ENCODE measurements at regions not wholly inside any gene's neighbourhood (a gene's known extent, or its start where the extent isn't known, plus 50 kb on each side); places are given as distances from the start of the nearest gene placed in this dataset.

GRCh38 chr11:92480499-92480898 is 255.9 kb downstream of the FAT3 start:
- H3K9me3 Mint-ChIP-seq (ENCODE audit: unreplicated experiment): no peaks in the 10 kb centered on the region
- intact Hi-C loops (cut with micrococcal nuclease; ENCODE audit: unreplicated experiment): no loop called here
- Histone ChIP-seq H3K9me3 (no peaks in the 10 kb centered on the region), H3K27me3 (replicated peaks; ENCODE audit: control insufficient read depth, insufficient read depth, low read length) (no peaks in the 10 kb centered on the region), H3K4me3 (ENCODE audit: low read depth, low read length) (no peak overlapping the region), H3K36me3 (ENCODE audit: control insufficient read depth, insufficient read depth, low read length) (no peaks in the 10 kb centered on the region), H3K4me1 (peaks cover 5% of the 10 kb centered on the region; the same call in 1 of the 2 replicates)
- no peaks in the 10 kb centered on the region for H3K36me3 Mint-ChIP-seq (ENCODE audit: insufficient read depth, unreplicated experiment)
- peaks cover 12% of the 10 kb centered on the region for H3K4me1 Mint-ChIP-seq (ENCODE audit: low read depth, unreplicated experiment)
- ChIA-PET CTCF (no interaction called here), POLR2A (no interaction called here)
- H3K27ac Mint-ChIP-seq (ENCODE audit: unreplicated experiment): no peak overlapping the region
- no peak for DNase-seq
- TF ChIP-seq, protein P1, sequence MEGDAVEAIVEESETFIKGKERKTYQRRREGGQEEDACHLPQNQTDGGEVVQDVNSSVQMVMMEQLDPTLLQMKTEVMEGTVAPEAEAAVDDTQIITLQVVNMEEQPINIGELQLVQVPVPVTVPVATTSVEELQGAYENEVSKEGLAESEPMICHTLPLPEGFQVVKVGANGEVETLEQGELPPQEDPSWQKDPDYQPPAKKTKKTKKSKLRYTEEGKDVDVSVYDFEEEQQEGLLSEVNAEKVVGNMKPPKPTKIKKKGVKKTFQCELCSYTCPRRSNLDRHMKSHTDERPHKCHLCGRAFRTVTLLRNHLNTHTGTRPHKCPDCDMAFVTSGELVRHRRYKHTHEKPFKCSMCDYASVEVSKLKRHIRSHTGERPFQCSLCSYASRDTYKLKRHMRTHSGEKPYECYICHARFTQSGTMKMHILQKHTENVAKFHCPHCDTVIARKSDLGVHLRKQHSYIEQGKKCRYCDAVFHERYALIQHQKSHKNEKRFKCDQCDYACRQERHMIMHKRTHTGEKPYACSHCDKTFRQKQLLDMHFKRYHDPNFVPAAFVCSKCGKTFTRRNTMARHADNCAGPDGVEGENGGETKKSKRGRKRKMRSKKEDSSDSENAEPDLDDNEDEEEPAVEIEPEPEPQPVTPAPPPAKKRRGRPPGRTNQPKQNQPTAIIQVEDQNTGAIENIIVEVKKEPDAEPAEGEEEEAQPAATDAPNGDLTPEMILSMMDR (IDR thresholded peaks at IDR 0.05; ENCODE audit: insufficient read depth in 1 of 2, low read depth in 1 of 2, low read length in 1 of 2, severe bottlenecking in 1 of 2, unreplicated experiment in 1 of 2): no peak
- no peak overlapping the region for H3K4me3 Mint-ChIP-seq (ENCODE audit: unreplicated experiment)
- H3K27me3 Mint-ChIP-seq (ENCODE audit: insufficient read depth, unreplicated experiment): peaks cover 6% of the 10 kb centered on the region
- no TSS peak for BruUV-seq (replicated peaks)

GRCh38 chr11:92482492-92483060 is 258.0 kb downstream of the FAT3 start:
- CTCF ChIA-PET: no interaction called here
- POLR2A ChIA-PET: no interaction called here
- TF ChIP-seq, protein P1 (IDR thresholded peaks at IDR 0.05; ENCODE audit: insufficient read depth in 1 of 2, low read depth in 1 of 2, low read length in 1 of 2, severe bottlenecking in 1 of 2, unreplicated experiment in 1 of 2): no peak

GRCh38 chr11:92484570-92484969 is 260.0 kb downstream of the FAT3 start:
- Mint-ChIP-seq H3K36me3 (ENCODE audit: insufficient read depth, unreplicated experiment) (no peaks in the 10 kb centered on the region), H3K9me3 (ENCODE audit: unreplicated experiment) (no peaks in the 10 kb centered on the region), H3K27ac (ENCODE audit: unreplicated experiment) (no peak overlapping the region), H3K4me3 (ENCODE audit: unreplicated experiment) (no peak overlapping the region), H3K27me3 (ENCODE audit: insufficient read depth, unreplicated experiment) (peaks cover 12% of the 10 kb centered on the region), H3K4me1 (ENCODE audit: low read depth, unreplicated experiment) (no peaks in the 10 kb centered on the region)
- intact Hi-C loops (cut with micrococcal nuclease; ENCODE audit: unreplicated experiment): no loop called here
- CTCF ChIA-PET: no interaction called here
- Histone ChIP-seq H3K4me3 (ENCODE audit: low read depth, low read length) (no peak overlapping the region), H3K4me1 (no peaks in the 10 kb centered on the region), H3K36me3 (ENCODE audit: control insufficient read depth, insufficient read depth, low read length) (no peaks in the 10 kb centered on the region), H3K9me3 (no peaks in the 10 kb centered on the region), H3K27me3 (replicated peaks; ENCODE audit: control insufficient read depth, insufficient read depth, low read length) (no peaks in the 10 kb centered on the region)
- TF ChIP-seq, protein P1 (IDR thresholded peaks at IDR 0.05; ENCODE audit: insufficient read depth in 1 of 2, low read depth in 1 of 2, low read length in 1 of 2, severe bottlenecking in 1 of 2, unreplicated experiment in 1 of 2): no peak
- no peak for DNase-seq
- POLR2A ChIA-PET: no interaction called here
- BruUV-seq (replicated peaks): no TSS peak

More at GRCh38 chr11:92482492-92483060, 258.0 kb downstream of the FAT3 start:
- Mint-ChIP-seq H3K27me3 (ENCODE audit: insufficient read depth, unreplicated experiment) (peaks cover 9% of the 10 kb centered on the region), H3K9me3 (ENCODE audit: unreplicated experiment) (no peaks in the 10 kb centered on the region), H3K4me3 (ENCODE audit: unreplicated experiment) (no peak overlapping the region), H3K4me1 (ENCODE audit: low read depth, unreplicated experiment) (no peaks in the 10 kb centered on the region), H3K36me3 (ENCODE audit: insufficient read depth, unreplicated experiment) (no peaks in the 10 kb centered on the region), H3K27ac (ENCODE audit: unreplicated experiment) (no peak overlapping the region)
- Histone ChIP-seq H3K4me3 (ENCODE audit: low read depth, low read length) (no peak overlapping the region), H3K27me3 (replicated peaks; ENCODE audit: control insufficient read depth, insufficient read depth, low read length) (no peaks in the 10 kb centered on the region), H3K9me3 (no peaks in the 10 kb centered on the region), H3K36me3 (ENCODE audit: control insufficient read depth, insufficient read depth, low read length) (no peaks in the 10 kb centered on the region), H3K4me1 (no peaks in the 10 kb centered on the region)
- BruUV-seq (replicated peaks): no TSS peak
- DNase-seq: no peak
- intact Hi-C loops (cut with micrococcal nuclease; ENCODE audit: unreplicated experiment): no loop called here

Measured in Caco-2 (cell line).